NCI-H446 treated with DMSO at 0.1 percent for 48 hours (cell line): ENCODE measurements at regions not wholly inside any gene's neighbourhood (a gene's known extent, or its start where the extent isn't known, plus 50 kb on each side); places are given as distances from the start of the nearest gene placed in this dataset.

Experiments used
- DNase-seq: peaks from one replicate; lab custom pipeline; 2025; lab: John Stamatoyannopoulos, UW

- no peak for DNase-seq
Measured at GRCh38 chr5:159819591-159820411, 96.5 kb upstream of the ADRA1B start.

GRCh38 chr5:159820692-159821091 is 95.6 kb upstream of the ADRA1B start:
- no peak for DNase-seq

- no peak for DNase-seq
Measured at GRCh38 chr5:159821461-159821940, 94.8 kb upstream of the ADRA1B start.

GRCh38 chr5:159824188-159825161 is 91.8 kb upstream of the ADRA1B start:
- no peak for DNase-seq

GRCh38 chr5:159825551-159826051 is 90.7 kb upstream of the ADRA1B start:
- DNase-seq = no peak

GRCh38 chr5:159826351-159827214 is 89.7 kb upstream of the ADRA1B start:
- peak; percentile 34 for DNase-seq

- no peak for DNase-seq
Measured at GRCh38 chr5:159827861-159828260, 88.4 kb upstream of the ADRA1B start.

- no peak for DNase-seq
Measured at GRCh38 chr5:159832073-159832472, 84.2 kb upstream of the ADRA1B start.

GRCh38 chr5:159833088-159833487 is 83.2 kb upstream of the ADRA1B start:
- no peak for DNase-seq

- DNase-seq = no peak
Measured at GRCh38 chr5:159833846-159834245, 82.4 kb upstream of the ADRA1B start.

- DNase-seq = no peak
Measured at GRCh38 chr5:159835548-159835947, 80.7 kb upstream of the ADRA1B start.

- no peak for DNase-seq
Measured at GRCh38 chr5:159836691-159837090, 79.6 kb upstream of the ADRA1B start.

- no peak for DNase-seq
Measured at GRCh38 chr5:159837860-159838259, 78.4 kb upstream of the ADRA1B start.

GRCh38 chr5:159838551-159839222 is 77.6 kb upstream of the ADRA1B start:
- DNase-seq = no peak

GRCh38 chr5:159844267-159845121 is 71.8 kb upstream of the ADRA1B start:
- no peak for DNase-seq

- DNase-seq = no peak
Measured at GRCh38 chr5:159849437-159850083, 66.7 kb upstream of the ADRA1B start.

GRCh38 chr5:159850160-159850559 is 66.1 kb upstream of the ADRA1B start:
- peak; percentile 9 for DNase-seq

GRCh38 chr5:159851053-159851452 is 65.2 kb upstream of the ADRA1B start:
- DNase-seq = no peak

GRCh38 chr5:159854916-159855315 is 61.4 kb upstream of the ADRA1B start:
- DNase-seq = peak; percentile 9
